Thyroid gland (tissue), 4 donors: ENCODE measurements at regions not wholly inside any gene's neighbourhood (a gene's known extent, or its start where the extent isn't known, plus 50 kb on each side); places are given as distances from the start of the nearest gene placed in this dataset.

Experiments used
- POLR2A ChIP-seq, 2 donors: fragments of 450-650 bp; IDR thresholded peaks; one replicate each; pipeline ENCODE4 v1.6.1; 2017; ENCODE audit warnings: antibody characterized with exemption in 2 of 2, mild to moderate bottlenecking in 2 of 2, moderate library complexity in 1 of 2
- TF ChIP-seq, protein P1 (sequence below), 6 experiments: fragments of 200-600 bp in 3 of 6; fragments of 450-650 bp in 3 of 6; sonication (generic) in 3 of 6; IDR thresholded peaks; one replicate each; pipeline ENCODE4 v1.5.1; 2016 to 2019; ENCODE audit warnings: antibody characterized with exemption in 6 of 6, mild to moderate bottlenecking in 2 of 6, inconsistent platforms in 1 of 6, moderate library complexity in 1 of 6

DNA sequence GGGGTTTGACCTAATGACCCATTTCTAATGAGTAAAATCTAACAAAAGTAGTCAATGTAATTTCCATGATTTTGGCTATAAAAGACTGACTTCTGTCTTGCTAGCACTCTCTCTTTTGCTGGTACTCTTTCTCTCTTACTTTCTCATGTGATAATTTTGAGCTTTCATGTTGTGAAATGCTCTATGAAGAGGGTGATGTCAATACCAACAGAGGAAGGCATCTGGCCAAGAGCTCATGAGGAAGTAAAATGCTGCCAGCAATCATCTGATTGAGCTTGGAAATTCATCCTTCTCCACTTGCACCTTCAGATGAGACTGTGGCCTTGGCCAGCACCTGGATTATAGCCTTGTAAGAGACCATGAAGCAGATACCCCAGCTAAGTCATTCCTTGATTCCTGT is 347.7 kb downstream of the HS3ST1 start:
- TF ChIP-seq, protein P1, sequence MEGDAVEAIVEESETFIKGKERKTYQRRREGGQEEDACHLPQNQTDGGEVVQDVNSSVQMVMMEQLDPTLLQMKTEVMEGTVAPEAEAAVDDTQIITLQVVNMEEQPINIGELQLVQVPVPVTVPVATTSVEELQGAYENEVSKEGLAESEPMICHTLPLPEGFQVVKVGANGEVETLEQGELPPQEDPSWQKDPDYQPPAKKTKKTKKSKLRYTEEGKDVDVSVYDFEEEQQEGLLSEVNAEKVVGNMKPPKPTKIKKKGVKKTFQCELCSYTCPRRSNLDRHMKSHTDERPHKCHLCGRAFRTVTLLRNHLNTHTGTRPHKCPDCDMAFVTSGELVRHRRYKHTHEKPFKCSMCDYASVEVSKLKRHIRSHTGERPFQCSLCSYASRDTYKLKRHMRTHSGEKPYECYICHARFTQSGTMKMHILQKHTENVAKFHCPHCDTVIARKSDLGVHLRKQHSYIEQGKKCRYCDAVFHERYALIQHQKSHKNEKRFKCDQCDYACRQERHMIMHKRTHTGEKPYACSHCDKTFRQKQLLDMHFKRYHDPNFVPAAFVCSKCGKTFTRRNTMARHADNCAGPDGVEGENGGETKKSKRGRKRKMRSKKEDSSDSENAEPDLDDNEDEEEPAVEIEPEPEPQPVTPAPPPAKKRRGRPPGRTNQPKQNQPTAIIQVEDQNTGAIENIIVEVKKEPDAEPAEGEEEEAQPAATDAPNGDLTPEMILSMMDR (IDR thresholded peaks at IDR 0.05), result no peak
- no peak for TF ChIP-seq POLR2A (IDR thresholded peaks at IDR 0.05)
